HG02623 (cell line): ENCODE measurements at regions not wholly inside any gene's neighbourhood (a gene's known extent, or its start where the extent isn't known, plus 50 kb on each side); places are given as distances from the start of the nearest gene placed in this dataset.
"Not testable (repeated sequence)": the region's sequence is repeated elsewhere in the genome, so short reads cannot be mapped to it uniquely, and the experiment has no call there.

ENCODE experiments used
- ATAC-seq: cut with Tn5 transposase; IDR thresholded peaks from one replicate; pipeline ENCODE4 v1.9.1; 2021; ENCODE audit warnings: moderate library complexity; ENCODE audit not compliant: unreplicated experiment

GRCh38 chr5:42235837-42236236, 187.4 kb upstream of the GHR start:
- ATAC-seq, result no peak

- no peak for ATAC-seq
These were observed 181.6 kb upstream of the GHR start for GRCh38 chr5:42241636-42242035.

GRCh38 chr5:42242210-42242609, 181.0 kb upstream of the GHR start:
- no peak for ATAC-seq

- no peak for ATAC-seq
These were observed 180.3 kb upstream of the GHR start for GRCh38 chr5:42242881-42243485.

GRCh38 chr5:42252306-42252705, 170.9 kb upstream of the GHR start:
- ATAC-seq, result no peak

GRCh38 chr5:42259914-42260313, 163.3 kb upstream of the GHR start:
- not testable (repeated sequence) for ATAC-seq

GRCh38 chr5:42267091-42267490, 156.1 kb upstream of the GHR start:
- ATAC-seq, result no peak

GRCh38 chr5:42268170-42268569, 155.1 kb upstream of the GHR start:
- ATAC-seq, result not testable (repeated sequence)

GRCh38 chr5:42268630-42269029, 154.6 kb upstream of the GHR start:
- no peak for ATAC-seq

GRCh38 chr5:42270771-42271170, 152.5 kb upstream of the GHR start:
- no peak for ATAC-seq

GRCh38 chr5:42274913-42275312, 148.3 kb upstream of the GHR start:
- ATAC-seq, result no peak

- no peak for ATAC-seq
These were observed 145.9 kb upstream of the GHR start for GRCh38 chr5:42277293-42277692.

GRCh38 chr5:42284584-42284983, 138.7 kb upstream of the GHR start:
- ATAC-seq, result no peak

- ATAC-seq, result no peak
These were observed 138.0 kb upstream of the GHR start for GRCh38 chr5:42285230-42285629.

- ATAC-seq, result no peak
These were observed 122.7 kb upstream of the GHR start for GRCh38 chr5:42300496-42300895.

- no peak for ATAC-seq
These were observed 121.9 kb upstream of the GHR start for GRCh38 chr5:42301349-42301748.

GRCh38 chr5:42302186-42302585, 121.1 kb upstream of the GHR start:
- no peak for ATAC-seq

GRCh38 chr5:42306287-42306686, 117.0 kb upstream of the GHR start:
- ATAC-seq, result no peak

- ATAC-seq, result no peak
These were observed 113.4 kb upstream of the GHR start for GRCh38 chr5:42309865-42310264.

- ATAC-seq, result no peak
These were observed 108.0 kb upstream of the GHR start for GRCh38 chr5:42315214-42315613.

- no peak for ATAC-seq
These were observed 105.7 kb upstream of the GHR start for GRCh38 chr5:42317575-42317974.

GRCh38 chr5:42319546-42319945, 103.7 kb upstream of the GHR start:
- ATAC-seq, result not testable (repeated sequence)

GRCh38 chr5:42321785-42322184, 101.5 kb upstream of the GHR start:
- ATAC-seq, result no peak
